Lung (tissue), 11 donors: ENCODE measurements at regions not wholly inside any gene's neighbourhood (a gene's known extent, or its start where the extent isn't known, plus 50 kb on each side); places are given as distances from the start of the nearest gene placed in this dataset.

Source experiments
- ATAC-seq: fragments of 200-7000 bp; cut with Tn5 transposase; one replicate; pipeline ENCODE4 v1.9.1; 2020; ENCODE audit warnings: moderate number of reproducible peaks; ENCODE audit not compliant: insufficient read depth, low FRiP score
- DNase-seq, 3 donors: peaks; one replicate each; pipeline ENCODE4 v3.0.0-alpha.2; 2013 to 2017
- H3K27ac ChIP-seq, 2 donors: one replicate each; pipeline ENCODE4 v1.5.1; 2013; ENCODE audit warnings: mild to moderate bottlenecking in 2 of 2, moderate library complexity in 2 of 2, control low read depth in 1 of 2, inconsistent platforms in 1 of 2, low read depth in 1 of 2, low read length in 1 of 2
- H3K27me3 ChIP-seq, 3 donors: one replicate each; pipeline ENCODE4 v1.5.1; 2013; ENCODE audit warnings: low read length in 2 of 3; ENCODE audit not compliant: control insufficient read depth in 3 of 3, insufficient read depth in 3 of 3
- H3K36me3 ChIP-seq, 4 donors: one replicate each; pipeline ENCODE4 v1.5.1; 2013; ENCODE audit warnings: low read length in 4 of 4, mild to moderate bottlenecking in 1 of 4, moderate library complexity in 1 of 4; ENCODE audit not compliant: control insufficient read depth in 4 of 4, insufficient read depth in 4 of 4
- H3K4me1 ChIP-seq, 5 donors: one replicate each; pipeline ENCODE4 v1.5.1; 2013; ENCODE audit warnings: low read length in 5 of 5, mild to moderate bottlenecking in 2 of 5, moderate library complexity in 1 of 5; ENCODE audit not compliant: control insufficient read depth in 5 of 5, insufficient read depth in 5 of 5
- H3K4me3 ChIP-seq: one replicate; pipeline ENCODE4 v1.5.1; 2013; ENCODE audit warnings: mild to moderate bottlenecking, control low read depth, moderate library complexity
- H3K9ac ChIP-seq, 2 donors: one replicate each; pipeline ENCODE4 v1.5.1; 2013; ENCODE audit warnings: low read length in 2 of 2, control low read depth in 1 of 2; ENCODE audit not compliant: insufficient read depth in 1 of 2
- H3K9me3 ChIP-seq, 4 donors: one replicate each; pipeline ENCODE4 v1.5.1; 2013; ENCODE audit warnings: low read length in 3 of 4, mild to moderate bottlenecking in 1 of 4, moderate library complexity in 1 of 4; ENCODE audit not compliant: control insufficient read depth in 4 of 4, insufficient read depth in 3 of 4
- WGBS, 2 donors: extraction: QIAGEN DNeasy Blood & Tissue Kit; methylation state at CpG; one replicate each; pipeline ENCODE4 v1.1.7; 2013; 5-methylcytosine and 5-hydroxymethylcytosine counted together
- TF ChIP-seq, protein P1 (sequence below): IDR thresholded peaks from 2 replicates; pipeline ENCODE4 v1.5.1; 2012; ENCODE audit warnings: mild to moderate bottlenecking; ENCODE audit errors: control extremely low read depth, extremely low read depth
- donor health status: control.
- donor health status: control.
- donor health status: Bipolar disorder and iron deficiency.
- donor health status: healthy.
- donor health status: DM: yes; HTN: yes; CAD: no.

DNA sequence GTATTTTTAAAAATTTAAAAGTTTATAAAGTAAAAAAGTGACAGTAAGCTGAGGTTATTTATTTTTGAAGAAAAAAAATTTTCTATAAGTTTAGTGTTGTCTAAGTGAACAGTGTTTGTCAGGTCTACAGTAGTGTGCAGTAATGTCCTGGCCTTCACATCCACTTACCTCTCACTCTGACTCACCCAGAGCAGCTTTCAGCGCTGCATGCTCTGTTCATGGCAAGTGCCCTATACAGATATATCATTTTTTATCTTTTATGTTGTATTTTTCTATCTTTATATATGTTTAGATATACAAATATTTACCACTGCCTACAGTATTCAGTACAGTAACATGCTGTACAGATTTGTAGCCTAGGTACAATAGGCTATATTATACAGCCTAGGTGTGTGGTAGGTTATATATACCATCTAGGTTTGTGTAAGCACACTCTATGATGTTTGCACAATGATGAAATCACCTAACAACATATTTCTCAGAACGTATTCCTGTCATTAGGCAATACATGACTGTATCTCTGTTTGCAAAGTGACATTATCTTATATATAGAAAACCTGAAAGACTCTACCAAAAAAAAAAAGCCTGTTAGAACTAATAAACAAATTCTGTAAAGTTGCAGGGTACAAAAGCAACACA, 75.9 kb upstream of the TMC3 start:
- H3K9ac ChIP-seq: no peak overlapping the region
- H3K36me3 ChIP-seq: no peaks in the 10 kb centered on the region
- peaks cover 0 to 4% (median 2%) of the 10 kb centered on the region in 4 donors for H3K9me3 ChIP-seq
- H3K27me3 ChIP-seq: no peaks in the 10 kb centered on the region
- no peak for DNase-seq
- H3K4me1 ChIP-seq: no peaks in the 10 kb centered on the region
- TF ChIP-seq, protein P1, sequence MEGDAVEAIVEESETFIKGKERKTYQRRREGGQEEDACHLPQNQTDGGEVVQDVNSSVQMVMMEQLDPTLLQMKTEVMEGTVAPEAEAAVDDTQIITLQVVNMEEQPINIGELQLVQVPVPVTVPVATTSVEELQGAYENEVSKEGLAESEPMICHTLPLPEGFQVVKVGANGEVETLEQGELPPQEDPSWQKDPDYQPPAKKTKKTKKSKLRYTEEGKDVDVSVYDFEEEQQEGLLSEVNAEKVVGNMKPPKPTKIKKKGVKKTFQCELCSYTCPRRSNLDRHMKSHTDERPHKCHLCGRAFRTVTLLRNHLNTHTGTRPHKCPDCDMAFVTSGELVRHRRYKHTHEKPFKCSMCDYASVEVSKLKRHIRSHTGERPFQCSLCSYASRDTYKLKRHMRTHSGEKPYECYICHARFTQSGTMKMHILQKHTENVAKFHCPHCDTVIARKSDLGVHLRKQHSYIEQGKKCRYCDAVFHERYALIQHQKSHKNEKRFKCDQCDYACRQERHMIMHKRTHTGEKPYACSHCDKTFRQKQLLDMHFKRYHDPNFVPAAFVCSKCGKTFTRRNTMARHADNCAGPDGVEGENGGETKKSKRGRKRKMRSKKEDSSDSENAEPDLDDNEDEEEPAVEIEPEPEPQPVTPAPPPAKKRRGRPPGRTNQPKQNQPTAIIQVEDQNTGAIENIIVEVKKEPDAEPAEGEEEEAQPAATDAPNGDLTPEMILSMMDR: no peak
- 56 to 62% methylated on average over 2 of the region's 2 CpGs for WGBS, 2 donors
- ATAC-seq: no peak
- H3K27ac ChIP-seq: no peak overlapping the region
- H3K4me3 ChIP-seq: no peak overlapping the region

DNA sequence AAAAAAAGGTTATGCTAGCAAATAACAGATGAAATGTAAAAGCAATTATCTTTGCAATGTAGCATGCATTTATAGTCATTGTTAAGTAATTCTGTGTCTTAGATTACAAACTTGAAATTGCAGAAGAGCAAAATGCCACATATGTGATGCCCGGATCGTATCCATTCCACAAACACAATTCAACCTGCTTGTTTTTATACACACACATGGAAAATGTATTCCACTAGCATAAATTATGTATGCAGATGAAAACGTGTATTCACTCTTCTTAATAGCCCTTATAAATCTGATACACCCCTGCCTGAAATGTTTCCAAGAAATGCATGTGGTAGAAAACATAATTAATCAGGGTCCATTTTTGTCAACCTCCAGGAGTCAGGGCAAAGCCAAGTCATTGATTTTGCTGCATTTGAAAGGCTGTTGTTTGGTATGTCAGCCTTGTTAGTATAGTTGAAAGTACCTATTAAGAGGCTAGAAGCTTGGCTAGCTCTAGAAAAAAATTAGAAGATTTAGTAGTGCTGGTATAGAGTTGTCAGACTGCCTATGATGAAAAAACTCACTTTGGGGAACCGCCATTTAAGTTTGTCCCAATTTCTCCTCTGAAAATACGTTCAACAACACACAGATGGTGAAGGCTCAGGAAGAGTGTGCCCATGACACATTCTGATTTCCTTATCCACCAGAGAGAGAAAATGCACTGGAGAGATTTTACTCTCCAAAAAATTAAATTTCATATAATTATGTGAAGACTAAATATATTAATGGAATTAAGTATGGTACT, 69.2 kb upstream of the TMC3 start:
- no peaks in the 10 kb centered on the region for H3K27me3 ChIP-seq
- peaks cover 0 to 4% (median 0%) of the 10 kb centered on the region in 4 donors for H3K9me3 ChIP-seq
- no peaks in the 10 kb centered on the region for H3K36me3 ChIP-seq
- WGBS, 2 donors: 77 to 90% methylated on average over 5 of the region's 5 CpGs
- H3K27ac ChIP-seq: no peak overlapping the region
- H3K9ac ChIP-seq: no peak overlapping the region
- H3K4me1 ChIP-seq: no peaks in the 10 kb centered on the region
- DNase-seq (no peak), ATAC-seq (no peak)
- H3K4me3 ChIP-seq: no peak overlapping the region
- TF ChIP-seq, protein P1: no peak

DNA sequence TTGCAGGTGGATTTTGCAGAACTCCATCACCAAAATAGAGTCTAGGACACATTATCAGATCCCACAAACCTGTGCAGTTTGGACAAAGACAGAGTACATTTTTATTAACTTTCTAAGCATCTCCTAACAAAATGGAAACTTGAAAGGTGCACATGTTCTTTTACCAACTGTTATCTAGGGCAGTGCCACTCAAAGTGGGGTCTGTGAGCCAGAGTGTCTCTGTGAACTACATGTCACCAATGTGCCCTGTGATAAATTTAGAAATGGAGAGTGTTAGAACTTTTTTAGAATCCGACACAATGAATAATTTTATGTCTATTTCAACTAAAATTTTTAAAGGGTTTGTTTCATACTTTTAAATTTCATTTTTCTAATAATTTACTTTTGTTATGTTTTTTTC, 68.4 kb upstream of the TMC3 start:
- Histone ChIP-seq H3K4me1 (no peaks in the 10 kb centered on the region), H3K27me3 (no peaks in the 10 kb centered on the region), H3K9ac (no peak overlapping the region), H3K36me3 (no peaks in the 10 kb centered on the region), H3K27ac (no peak overlapping the region), H3K9me3 (peaks cover 0 to 4% (median 0%) of the 10 kb centered on the region in 4 donors), H3K4me3 (no peak overlapping the region)
- TF ChIP-seq, protein P1: no peak
- WGBS, 2 donors: 80 to 92% methylated on average over 1 of the region's 1 CpG
- ATAC-seq: no peak
- DNase-seq: no peak
